ENCODE measurements at regions not wholly inside any gene's neighbourhood (a gene's known extent, or its start where the extent isn't known, plus 50 kb on each side); places are given as distances from the start of the nearest gene placed in this dataset.

- Mint-ChIP-seq H3K4me3 (ENCODE audit: unreplicated experiment) (no peak overlapping the region), H3K36me3 (ENCODE audit: low read depth, unreplicated experiment) (no peaks in the 10 kb centered on the region), H3K9me3 (ENCODE audit: unreplicated experiment) (no peaks in the 10 kb centered on the region), H3K27me3 (ENCODE audit: unreplicated experiment) (peaks cover 2% of the 10 kb centered on the region), H3K27ac (ENCODE audit: unreplicated experiment) (no peak overlapping the region), H3K4me1 (ENCODE audit: unreplicated experiment) (no peaks in the 10 kb centered on the region)
- no peak for DNase-seq (ENCODE audit: low spot score)
- TF ChIP-seq CTCF (IDR thresholded peaks at IDR 0.05; ENCODE audit: unreplicated experiment): no peak
Measured at GRCh38 chr2:14881651-14882327, 249.3 kb downstream of the LRATD1 start.

GRCh38 chr2:14884651-14885050 lies 252.1 kb downstream of the LRATD1 start:
- H3K36me3 Mint-ChIP-seq (ENCODE audit: low read depth, unreplicated experiment): no peaks in the 10 kb centered on the region

GRCh38 chr2:14891546-14891945 lies 259.0 kb downstream of the LRATD1 start:
- peaks cover 7% of the 10 kb centered on the region for H3K4me1 Mint-ChIP-seq (ENCODE audit: unreplicated experiment)
- no peaks in the 10 kb centered on the region for H3K36me3 Mint-ChIP-seq (ENCODE audit: low read depth, unreplicated experiment)
- H3K27me3 Mint-ChIP-seq (ENCODE audit: unreplicated experiment): no peaks in the 10 kb centered on the region
- no peak overlapping the region for H3K27ac Mint-ChIP-seq (ENCODE audit: unreplicated experiment)
- H3K9me3 Mint-ChIP-seq (ENCODE audit: unreplicated experiment): no peaks in the 10 kb centered on the region
- DNase-seq (ENCODE audit: low spot score): no peak
- no peak overlapping the region for H3K4me3 Mint-ChIP-seq (ENCODE audit: unreplicated experiment)
- no peak for TF ChIP-seq CTCF (IDR thresholded peaks at IDR 0.05; ENCODE audit: unreplicated experiment)

More at GRCh38 chr2:14884651-14885050, 252.1 kb downstream of the LRATD1 start:
- Mint-ChIP-seq H3K4me3 (ENCODE audit: unreplicated experiment) (no peak overlapping the region), H3K27ac (ENCODE audit: unreplicated experiment) (no peak overlapping the region), H3K9me3 (ENCODE audit: unreplicated experiment) (no peaks in the 10 kb centered on the region), H3K4me1 (ENCODE audit: unreplicated experiment) (no peaks in the 10 kb centered on the region), H3K27me3 (ENCODE audit: unreplicated experiment) (no peaks in the 10 kb centered on the region)
- no peak for DNase-seq (ENCODE audit: low spot score)
- no peak for TF ChIP-seq CTCF (IDR thresholded peaks at IDR 0.05; ENCODE audit: unreplicated experiment)

DNA sequence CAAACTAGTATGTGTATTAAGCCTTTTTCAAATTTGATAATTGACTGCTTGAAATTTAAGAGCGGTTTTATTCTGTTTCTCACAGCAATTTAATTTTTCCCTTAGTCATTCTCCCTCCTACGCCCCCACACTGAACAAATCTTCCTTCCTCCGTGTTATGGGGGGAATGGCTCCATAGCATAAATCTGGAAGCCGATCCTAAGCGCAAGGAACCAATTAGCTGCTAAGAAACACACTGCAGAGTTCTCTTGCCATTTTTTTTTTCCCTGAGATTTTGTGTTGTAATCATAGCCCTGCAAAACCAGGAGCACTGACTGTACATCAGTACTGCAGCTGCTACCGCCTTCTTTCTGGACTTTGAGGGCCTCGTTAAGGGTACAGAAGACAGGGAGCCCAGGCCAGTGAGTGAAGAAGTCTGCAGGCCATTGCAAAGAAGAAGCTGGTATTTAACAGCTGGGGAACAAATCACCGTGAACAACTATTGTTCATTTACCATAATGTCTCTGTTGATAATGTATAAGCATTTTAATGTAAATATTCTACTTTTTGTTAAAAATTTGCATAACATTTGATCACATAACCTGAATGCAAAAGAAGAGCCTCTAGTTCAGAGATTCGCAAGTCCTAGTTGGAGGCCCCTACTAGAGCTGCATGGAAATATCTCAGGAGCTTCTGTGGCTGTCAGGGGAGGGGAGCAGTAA lies 264.0 kb downstream of the LRATD1 start:
- TF ChIP-seq CTCF (IDR thresholded peaks at IDR 0.05; ENCODE audit: unreplicated experiment): no peak
- Mint-ChIP-seq H3K27me3 (ENCODE audit: unreplicated experiment) (peaks cover 2% of the 10 kb centered on the region), H3K36me3 (ENCODE audit: low read depth, unreplicated experiment) (no peaks in the 10 kb centered on the region), H3K4me1 (ENCODE audit: unreplicated experiment) (peaks cover 27% of the 10 kb centered on the region), H3K27ac (ENCODE audit: unreplicated experiment) (no peak overlapping the region), H3K4me3 (ENCODE audit: unreplicated experiment) (no peak overlapping the region), H3K9me3 (ENCODE audit: unreplicated experiment) (no peaks in the 10 kb centered on the region)
- DNase-seq (ENCODE audit: low spot score): no peak

Data from endothelial cell (in vitro differentiated cells).